KOPT-K1 (cell line): ENCODE measurements at regions not wholly inside any gene's neighbourhood (a gene's known extent, or its start where the extent isn't known, plus 50 kb on each side); places are given as distances from the start of the nearest gene placed in this dataset.

Experiments used
- H3K27ac ChIP-seq: fragments of 200-600 bp; sonication (generic); 2 replicates; pipeline ENCODE4 v1.5.1; 2016; ENCODE audit warnings: antibody characterized with exemption, mild to moderate bottlenecking, low read depth, low read length; ENCODE audit not compliant: poor library complexity, severe bottlenecking
- H3K36me3 ChIP-seq: fragments of 200-600 bp; sonication (generic); 2 replicates; pipeline ENCODE4 v1.5.1; 2017; ENCODE audit warnings: antibody characterized with exemption, mild to moderate bottlenecking, low read length, moderate library complexity; ENCODE audit not compliant: insufficient read depth
- H3K9me3 ChIP-seq: fragments of 200-600 bp; sonication (generic); 2 replicates; pipeline ENCODE4 v1.5.1; 2017; ENCODE audit warnings: antibody characterized with exemption, low read length, mild to moderate bottlenecking; ENCODE audit not compliant: insufficient read depth, poor library complexity, severe bottlenecking

DNA sequence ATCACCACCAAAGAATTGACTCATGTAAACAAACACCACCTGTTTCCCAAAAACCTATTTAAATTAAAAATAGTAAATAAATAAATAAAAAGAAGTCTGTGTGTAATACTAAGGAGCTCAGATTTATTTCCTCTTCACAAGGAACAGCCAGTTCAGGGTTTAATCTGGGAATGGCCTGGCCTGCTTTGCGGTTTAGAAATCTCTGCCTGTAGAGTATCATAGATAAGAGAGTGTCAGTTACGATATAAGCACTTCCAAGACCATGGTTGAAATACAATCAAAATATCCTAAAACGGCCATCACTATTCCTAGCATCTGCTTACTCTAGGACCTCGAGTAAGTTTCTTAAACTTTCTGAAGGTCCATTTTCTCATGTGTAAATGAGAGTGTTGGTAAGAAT lies 274.4 kb downstream of the PLPP3 start:
- Histone ChIP-seq H3K9me3 (no peaks in the 10 kb centered on the region), H3K36me3 (no peaks in the 10 kb centered on the region), H3K27ac (no peak overlapping the region)

DNA sequence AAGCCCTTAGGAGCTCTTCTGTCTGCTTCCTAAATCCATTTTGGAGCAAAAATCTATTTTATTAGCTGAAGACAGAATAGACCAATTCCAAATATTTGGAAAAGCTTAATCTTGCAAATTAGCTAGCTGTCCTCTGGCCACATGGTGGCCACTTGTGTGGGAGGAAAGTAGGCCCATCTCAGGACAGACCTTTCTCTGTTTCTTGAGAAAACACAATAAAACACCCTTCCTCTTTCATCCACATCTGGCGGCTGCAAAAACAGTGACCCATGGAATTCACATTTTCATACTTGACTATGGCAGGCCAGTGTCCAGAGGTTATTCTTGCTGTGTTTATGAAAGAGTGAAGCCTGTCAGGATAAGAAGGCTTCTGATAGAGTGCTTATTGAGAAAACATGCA lies 275.6 kb downstream of the PLPP3 start:
- Histone ChIP-seq H3K36me3 (no peaks in the 10 kb centered on the region), H3K9me3 (no peaks in the 10 kb centered on the region), H3K27ac (no peak overlapping the region)

DNA sequence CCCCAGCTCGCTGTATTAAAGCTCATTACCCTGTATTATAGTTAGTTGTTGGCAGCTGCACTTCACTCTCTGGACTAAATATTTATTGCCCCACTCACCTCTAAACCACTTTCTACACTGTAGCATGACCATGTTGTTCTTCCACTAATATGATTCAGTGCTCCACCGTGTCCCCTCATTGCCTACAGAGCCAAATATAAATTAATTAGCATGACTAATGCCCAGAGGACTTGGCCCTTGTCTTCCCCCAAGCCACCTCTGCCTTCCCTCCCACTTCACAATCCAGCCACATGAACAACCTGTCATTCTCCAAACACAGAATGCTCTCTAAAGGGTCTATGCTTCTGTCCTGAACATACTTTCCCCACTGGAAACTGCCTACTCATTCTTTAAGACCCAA lies 276.5 kb downstream of the PLPP3 start:
- no peak overlapping the region for H3K27ac ChIP-seq

DNA sequence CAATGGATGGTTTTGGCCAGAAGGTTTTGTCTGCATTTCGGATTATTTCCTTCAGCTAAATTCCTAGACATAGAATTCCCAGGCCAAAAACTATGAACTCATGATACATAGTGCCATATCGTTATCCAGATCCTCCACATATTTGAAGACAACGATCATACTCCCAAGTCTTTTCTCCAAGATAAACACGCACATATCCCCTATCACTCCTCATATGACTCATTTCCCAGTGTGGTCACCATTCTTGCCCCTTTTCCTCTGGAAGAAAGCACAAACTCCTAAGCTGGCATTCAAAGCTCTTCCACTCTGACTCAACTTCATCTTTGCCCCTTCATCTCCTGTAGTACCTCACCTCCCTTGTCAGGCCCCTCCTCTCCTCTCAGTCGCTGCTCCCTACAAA lies 277.6 kb downstream of the PLPP3 start:
- Histone ChIP-seq H3K27ac (no peak overlapping the region), H3K9me3 (no peaks in the 10 kb centered on the region), H3K36me3 (no peaks in the 10 kb centered on the region)

More for the DNA sequence above, 276.5 kb downstream of the PLPP3 start:
- Histone ChIP-seq H3K36me3 (no peaks in the 10 kb centered on the region), H3K9me3 (no peaks in the 10 kb centered on the region)

DNA sequence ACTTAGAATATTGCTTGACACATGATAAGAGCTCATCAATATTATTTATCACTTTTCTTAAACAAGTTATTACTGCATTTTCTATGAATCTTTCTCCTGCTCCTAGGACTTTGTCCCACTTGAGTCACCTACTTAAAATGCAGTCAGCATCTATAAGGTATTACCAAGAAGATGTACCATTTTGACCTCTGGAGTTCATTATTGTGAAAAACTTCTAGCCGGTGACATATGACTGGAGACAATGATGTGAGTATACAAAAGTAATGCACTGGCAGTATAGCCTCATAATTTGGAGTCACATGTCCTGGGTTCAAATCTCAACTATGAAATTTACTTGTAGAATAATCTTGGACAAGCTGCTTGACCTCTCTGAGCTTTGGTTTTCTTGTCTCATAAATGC lies 278.5 kb downstream of the PLPP3 start:
- Histone ChIP-seq H3K27ac (no peak overlapping the region), H3K36me3 (no peaks in the 10 kb centered on the region), H3K9me3 (no peaks in the 10 kb centered on the region)

DNA sequence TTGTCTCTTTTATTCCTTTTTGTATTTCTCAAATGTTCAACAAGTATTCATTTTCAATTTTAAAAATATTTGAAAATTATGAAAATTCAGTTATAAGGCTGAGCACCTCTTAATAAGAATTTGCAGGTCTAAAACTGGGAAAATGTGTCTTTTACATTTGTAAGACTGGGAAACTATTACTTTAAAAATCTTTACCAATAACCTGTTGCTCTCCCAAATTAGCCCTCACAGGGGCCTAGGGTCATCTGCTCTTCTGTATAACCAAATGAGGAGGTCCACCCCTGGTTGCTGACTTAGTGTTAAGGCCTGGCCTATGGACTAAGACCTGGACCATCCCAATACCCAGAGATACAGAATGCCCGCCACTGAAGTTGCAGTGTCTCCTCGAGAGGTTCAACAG lies 280.5 kb downstream of the PLPP3 start:
- no peaks in the 10 kb centered on the region for H3K36me3 ChIP-seq
- H3K27ac ChIP-seq = no peak overlapping the region
- no peaks in the 10 kb centered on the region for H3K9me3 ChIP-seq

DNA sequence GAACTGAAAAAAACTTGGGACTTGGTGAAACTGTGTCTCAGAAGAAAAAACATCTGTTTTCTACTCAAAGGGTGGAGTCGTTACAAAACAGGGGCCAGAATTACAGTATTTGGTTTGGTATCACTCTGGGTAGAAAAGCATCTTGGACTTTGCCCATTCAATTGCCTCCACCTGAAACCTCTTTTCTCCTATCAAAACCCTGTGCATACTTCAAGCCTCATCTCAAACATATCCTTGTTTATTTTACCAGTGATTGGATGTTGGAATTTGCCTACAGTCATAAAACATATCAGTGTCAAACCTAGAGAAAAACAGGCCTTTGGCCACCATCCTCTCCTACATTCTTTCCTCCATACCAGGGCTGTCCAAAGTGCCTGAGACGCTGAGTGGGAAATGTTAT lies 281.5 kb downstream of the PLPP3 start:
- no peak overlapping the region for H3K27ac ChIP-seq
- no peaks in the 10 kb centered on the region for H3K9me3 ChIP-seq
- H3K36me3 ChIP-seq = no peaks in the 10 kb centered on the region

DNA sequence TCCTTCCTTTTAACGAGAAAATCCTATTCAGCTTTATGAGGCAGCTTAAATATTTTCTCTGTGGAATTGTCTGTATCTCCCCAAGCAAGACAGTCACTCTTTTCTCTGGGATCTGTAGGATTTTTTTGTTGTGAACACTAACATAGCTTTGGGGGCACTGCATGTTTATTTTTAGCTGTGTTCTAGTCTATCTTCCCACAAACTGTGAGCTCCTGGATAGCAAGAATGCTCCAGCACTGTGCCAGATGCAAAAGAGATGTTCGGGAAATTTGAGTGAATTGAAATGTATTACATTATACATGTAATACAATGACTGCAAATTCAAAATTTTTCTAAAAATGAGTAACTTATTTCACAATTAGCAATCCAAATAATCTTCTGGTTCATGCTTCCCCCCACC lies 282.2 kb downstream of the PLPP3 start:
- H3K36me3 ChIP-seq = no peaks in the 10 kb centered on the region
- H3K27ac ChIP-seq = no peak overlapping the region
- H3K9me3 ChIP-seq = no peaks in the 10 kb centered on the region

DNA sequence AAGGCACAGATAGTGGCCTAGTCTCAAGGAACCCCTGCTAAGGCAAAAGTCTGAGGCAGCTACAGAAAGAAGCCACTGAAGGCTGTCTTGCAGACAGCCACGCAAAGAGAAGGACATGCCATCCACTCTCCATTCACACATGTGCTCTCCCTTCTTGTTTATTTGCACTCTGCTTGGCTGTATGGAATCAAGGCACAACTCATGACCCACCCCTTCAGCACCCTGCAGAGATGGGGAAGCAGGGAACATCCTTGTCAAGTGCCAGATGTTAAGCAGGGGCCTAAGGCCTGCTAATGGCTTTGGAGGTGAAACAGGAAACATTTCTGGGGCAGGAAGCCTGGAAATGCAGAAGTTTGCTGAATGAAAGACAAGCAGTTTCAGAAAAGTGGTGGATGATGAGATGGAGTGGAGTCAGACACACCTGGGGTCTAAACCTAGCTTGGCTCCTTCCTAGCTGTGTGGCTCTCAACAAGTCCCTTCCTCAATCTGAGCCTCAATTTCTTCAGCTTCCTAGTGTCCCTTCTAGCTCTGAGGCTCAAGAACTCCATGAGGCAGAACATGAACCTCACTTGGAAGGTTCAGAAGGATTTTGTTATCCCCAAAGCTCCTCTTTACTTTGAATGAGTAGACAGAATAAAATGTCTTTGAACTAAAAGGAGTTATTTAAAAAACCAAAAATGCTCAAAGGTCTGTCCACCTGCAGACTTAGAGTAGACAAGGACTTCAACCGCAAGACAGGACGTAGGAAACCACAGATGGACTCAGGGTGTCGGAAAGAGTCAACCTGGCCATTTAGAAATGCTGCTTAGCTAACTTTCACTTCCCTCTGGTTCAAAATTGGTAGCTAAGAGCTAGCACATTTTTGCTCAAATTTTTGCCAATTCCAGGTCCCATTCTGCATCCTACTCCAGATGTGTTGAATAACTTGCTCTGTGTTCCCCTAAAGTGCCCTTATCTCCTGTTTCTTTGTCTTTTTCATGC lies 283.1 kb downstream of the PLPP3 start:
- no peak overlapping the region for H3K27ac ChIP-seq
- H3K36me3 ChIP-seq = no peaks in the 10 kb centered on the region

DNA sequence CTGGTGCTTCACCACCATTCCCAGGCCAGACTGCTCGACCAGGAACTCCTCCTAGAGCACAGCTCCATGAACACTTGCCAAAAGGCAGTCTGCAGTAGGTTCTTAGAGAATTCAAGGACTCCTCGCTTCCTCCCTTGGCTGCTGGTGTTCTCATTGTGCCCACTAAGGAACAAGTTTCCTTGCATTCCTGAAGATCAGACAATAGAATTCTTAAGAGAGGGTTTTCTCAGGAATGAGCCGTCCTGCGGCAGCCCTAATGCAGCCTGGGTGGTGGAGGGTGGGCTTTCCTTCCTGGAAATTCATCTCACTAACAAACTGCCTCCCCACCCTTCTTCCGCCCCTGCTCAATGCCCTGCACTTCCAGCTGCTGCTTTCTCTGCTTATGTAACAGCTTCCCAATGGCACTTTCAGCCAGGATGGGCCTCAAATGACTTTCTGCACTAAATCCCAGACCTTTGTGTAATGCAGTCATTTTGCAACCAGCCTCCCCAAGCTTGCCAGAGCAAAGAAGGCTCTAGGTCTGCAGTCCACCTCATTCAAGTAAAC lies 287.9 kb downstream of the PLPP3 start:
- no peak overlapping the region for H3K27ac ChIP-seq
- no peaks in the 10 kb centered on the region for H3K9me3 ChIP-seq
- H3K36me3 ChIP-seq = no peaks in the 10 kb centered on the region

More for the DNA sequence above, 283.1 kb downstream of the PLPP3 start:
- H3K9me3 ChIP-seq = no peaks in the 10 kb centered on the region

DNA sequence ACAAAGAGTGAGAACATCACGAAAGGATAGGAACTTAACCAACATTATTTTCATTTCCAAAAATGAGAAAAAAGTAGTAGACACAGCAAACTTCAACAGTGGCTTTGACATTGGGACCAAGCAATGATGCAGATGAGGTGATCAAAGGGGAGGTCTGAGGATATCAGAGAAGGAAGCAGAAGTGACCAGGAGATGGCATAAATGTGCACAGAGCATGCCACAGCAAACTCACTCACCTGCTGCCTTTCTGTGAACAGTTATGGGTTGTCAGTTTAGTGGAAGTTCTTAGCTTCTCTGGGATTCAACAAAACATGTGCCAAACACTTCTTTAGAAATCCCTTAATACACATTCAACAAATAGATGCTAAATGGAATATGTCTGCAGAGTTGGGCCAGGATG lies 290.1 kb downstream of the PLPP3 start:
- Histone ChIP-seq H3K36me3 (no peaks in the 10 kb centered on the region), H3K9me3 (no peaks in the 10 kb centered on the region), H3K27ac (no peak overlapping the region)

DNA sequence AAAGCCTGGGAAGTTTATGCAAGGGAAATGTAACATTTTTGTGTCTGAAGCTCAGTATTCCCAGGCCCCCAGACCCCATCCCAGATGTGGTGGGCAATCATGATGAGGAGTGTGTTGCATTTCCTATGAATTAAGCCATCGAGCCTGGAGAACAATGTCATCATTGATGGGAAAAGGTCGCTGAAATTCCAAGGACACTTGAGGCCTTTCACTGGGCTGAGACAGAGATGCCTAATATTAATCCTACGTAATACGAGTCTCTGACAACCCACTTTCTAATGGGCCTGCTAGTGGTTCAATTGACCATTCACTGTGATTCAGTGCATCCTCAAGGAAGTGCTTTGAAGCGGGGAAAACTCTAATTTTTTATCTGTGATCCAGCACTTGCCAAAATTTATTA lies 291.6 kb downstream of the PLPP3 start:
- no peak overlapping the region for H3K27ac ChIP-seq
- H3K36me3 ChIP-seq = no peaks in the 10 kb centered on the region
- H3K9me3 ChIP-seq = no peaks in the 10 kb centered on the region

DNA sequence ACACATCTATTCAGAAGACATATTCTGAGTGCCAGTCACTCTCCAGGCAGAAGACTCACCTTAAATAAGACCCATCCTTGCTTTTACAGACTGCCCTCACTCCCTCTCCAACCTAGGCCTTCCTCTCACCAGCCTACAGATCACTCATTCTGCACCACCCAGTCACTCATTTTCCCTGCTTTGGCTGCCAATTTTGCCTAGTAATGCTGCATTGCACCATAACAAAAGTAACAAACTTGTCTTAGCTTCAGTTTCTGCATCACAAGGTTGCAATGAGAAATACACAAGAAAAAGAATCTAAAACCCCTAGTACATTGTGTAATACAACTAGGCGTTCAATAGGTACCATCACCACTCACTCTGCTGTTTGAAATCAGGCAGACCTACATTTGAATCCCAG lies 292.4 kb downstream of the PLPP3 start:
- Histone ChIP-seq H3K9me3 (no peaks in the 10 kb centered on the region), H3K27ac (no peak overlapping the region), H3K36me3 (no peaks in the 10 kb centered on the region)

DNA sequence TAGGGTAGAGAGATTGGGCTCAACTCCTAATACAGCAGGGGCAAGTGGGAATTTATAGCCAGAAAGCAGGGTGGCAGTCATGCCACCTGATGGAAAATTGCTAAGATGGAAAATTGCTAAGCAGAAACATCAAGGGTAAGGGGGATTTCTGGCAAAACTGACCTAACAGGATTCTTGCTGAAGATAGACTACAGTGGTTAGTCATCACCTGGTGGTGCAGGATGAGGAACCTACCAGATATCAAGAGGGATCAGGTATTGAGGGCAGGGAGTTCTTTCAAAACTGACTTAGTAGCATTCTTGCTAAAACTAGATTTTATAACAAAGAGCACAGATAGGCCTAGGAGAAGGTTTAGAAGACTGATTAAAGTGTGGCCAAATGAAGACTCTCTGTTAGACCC lies 292.9 kb downstream of the PLPP3 start:
- Histone ChIP-seq H3K9me3 (no peaks in the 10 kb centered on the region), H3K36me3 (no peaks in the 10 kb centered on the region), H3K27ac (no peak overlapping the region)

DNA sequence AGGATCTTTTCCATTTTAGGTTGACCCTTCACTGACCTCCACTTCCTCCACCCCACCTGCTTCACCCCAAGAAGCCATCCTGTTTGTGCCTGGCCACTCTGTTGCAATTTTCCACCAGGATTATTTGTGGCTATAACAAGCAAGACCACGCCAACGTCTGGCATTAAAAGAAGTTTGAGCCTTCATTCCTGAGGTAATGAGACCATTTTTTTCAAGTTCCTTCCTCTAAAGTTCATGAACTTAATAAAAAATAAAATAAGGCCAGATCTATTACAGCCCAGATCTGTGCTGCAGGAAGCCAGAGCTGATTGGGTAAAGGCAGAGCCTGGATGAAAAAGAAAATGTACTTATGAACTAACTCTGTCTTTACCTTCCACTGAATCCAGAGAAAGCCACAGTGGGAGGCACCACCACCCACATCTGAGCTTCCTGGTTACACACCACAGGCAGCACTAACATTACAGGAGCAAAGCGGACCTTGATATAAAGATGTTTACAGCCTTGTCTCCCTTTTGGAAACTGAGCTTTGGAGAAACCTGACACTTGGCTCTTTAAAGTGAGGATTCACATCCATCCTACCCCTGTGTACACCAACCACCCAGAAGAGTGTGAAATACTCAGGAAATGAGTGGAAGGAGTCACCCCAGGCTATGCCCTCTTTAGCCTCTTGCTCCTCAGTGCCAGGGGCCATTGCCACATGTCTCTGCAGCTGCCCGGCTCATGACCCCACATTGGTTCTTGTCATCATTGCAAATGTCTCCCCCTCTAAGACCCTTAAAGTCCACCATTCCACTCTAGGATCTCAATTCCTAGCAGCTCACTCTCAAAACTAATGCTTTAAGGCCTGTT lies 293.6 kb downstream of the PLPP3 start:
- H3K36me3 ChIP-seq = no peaks in the 10 kb centered on the region
- H3K27ac ChIP-seq = no peak overlapping the region
- H3K9me3 ChIP-seq = no peaks in the 10 kb centered on the region
